GM20000 (cell line): ENCODE measurements at regions not wholly inside any gene's neighbourhood (a gene's known extent, or its start where the extent isn't known, plus 50 kb on each side); places are given as distances from the start of the nearest gene placed in this dataset.

Experiments used
- DNase-seq: peaks from one replicate; pipeline ENCODE4 v3.0.0; 2012; ENCODE audit warnings: low spot score
- TF ChIP-seq, protein P1 (sequence below): IDR thresholded peaks from 2 replicates; pipeline ENCODE4 v1.5.1; 2012; ENCODE audit warnings: mild to moderate bottlenecking, control low read depth; ENCODE audit errors: extremely low read depth, missing control alignments

DNA sequence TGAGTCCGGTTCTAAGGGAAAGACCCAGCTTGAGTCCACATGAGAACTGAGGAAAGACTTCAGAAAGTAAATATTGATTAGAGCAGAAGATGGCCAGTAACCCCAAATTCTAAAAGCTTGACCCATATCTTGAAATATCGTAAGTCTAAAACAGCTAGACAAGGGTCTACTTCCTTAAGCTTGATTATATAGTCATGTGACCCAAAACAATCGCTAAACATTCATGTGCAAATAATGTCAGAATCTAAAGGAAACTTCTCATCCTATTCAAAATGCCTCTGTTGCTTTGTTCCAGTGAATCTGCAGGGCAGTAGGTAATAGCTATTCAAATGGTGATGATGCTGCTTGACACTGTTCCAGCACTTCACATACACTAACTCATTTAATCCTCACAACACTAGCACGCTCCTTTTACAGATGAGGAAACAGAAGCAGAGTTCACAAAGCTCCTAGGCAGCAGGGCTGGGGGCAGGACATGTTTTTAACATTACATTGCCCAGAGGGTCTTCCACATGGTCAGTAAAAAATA, 52.6 kb downstream of the TCF20 start:
- DNase-seq = no peak
- TF ChIP-seq, protein P1, sequence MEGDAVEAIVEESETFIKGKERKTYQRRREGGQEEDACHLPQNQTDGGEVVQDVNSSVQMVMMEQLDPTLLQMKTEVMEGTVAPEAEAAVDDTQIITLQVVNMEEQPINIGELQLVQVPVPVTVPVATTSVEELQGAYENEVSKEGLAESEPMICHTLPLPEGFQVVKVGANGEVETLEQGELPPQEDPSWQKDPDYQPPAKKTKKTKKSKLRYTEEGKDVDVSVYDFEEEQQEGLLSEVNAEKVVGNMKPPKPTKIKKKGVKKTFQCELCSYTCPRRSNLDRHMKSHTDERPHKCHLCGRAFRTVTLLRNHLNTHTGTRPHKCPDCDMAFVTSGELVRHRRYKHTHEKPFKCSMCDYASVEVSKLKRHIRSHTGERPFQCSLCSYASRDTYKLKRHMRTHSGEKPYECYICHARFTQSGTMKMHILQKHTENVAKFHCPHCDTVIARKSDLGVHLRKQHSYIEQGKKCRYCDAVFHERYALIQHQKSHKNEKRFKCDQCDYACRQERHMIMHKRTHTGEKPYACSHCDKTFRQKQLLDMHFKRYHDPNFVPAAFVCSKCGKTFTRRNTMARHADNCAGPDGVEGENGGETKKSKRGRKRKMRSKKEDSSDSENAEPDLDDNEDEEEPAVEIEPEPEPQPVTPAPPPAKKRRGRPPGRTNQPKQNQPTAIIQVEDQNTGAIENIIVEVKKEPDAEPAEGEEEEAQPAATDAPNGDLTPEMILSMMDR = no peak

DNA sequence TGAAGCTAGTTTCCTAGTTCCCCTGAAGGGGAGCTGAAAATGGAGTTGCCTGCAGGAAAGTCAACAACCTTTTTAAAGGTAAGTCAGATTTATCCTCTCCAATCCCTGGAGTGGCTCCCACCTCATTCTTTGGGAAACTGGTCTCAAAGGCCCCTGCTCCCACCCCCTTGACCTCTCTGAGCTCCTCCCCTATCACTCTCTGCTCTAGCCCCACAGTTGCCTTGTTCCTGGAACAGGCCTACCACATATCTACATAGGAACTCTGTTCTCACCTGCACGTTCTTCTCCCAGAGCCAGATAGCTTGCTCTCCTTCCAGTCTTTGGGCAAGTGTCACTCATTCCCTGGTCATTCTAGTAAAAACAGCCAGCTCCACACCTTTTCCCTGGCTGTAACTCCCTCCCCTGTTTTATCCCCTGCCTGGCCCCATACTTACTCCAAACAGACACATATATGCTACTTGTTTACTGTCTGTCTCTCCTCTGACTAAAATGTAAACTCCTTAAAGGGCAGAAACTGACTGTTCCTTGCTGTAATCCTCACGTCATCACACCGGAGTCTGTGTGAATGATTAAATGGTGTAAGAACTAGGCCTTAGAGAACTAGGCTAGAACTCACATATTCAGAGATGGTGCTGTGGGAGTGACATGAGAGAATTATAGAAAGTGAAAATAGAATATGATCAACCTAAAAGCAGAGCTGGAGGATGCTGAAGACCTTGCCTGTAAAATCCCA, 53.3 kb downstream of the TCF20 start:
- DNase-seq = peak; percentile 49

DNA sequence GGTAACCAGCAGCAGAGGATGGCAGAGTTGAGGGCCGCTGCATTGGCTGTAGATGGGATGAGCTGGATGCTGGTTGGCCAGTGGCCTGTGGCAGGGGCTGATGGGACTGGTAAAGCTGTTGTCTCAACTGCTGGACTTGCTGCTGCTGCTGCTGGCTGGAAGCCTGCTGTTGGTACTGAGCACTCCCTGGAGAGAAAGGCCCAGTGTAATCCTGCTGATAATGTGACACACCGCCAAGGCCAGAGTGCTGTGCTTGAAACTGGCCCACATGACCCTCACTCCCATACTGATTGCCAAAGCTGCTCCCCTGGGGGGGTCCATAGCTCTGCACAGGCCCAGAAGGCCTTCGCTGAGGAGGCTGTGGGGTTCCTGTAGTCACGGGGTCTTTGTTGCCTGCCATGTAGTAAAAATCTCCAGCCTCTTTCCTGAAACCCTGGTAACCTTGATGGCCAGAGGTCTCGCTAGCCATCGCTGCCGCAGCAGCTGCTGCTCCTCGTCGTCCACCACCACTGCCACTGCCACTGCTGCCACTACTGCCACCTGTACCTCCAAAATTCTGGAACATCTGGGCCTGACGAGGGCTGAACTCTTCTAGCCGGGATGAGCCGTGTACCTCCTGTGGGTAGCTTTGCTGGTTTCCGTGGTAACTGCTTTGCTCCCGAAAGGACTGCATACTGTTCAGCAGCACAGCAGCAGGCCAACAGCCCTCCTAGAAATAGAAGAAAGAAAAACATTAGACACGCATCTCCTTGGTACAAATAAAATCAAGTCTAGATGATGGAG, 55.6 kb downstream of the TCF20 start:
- TF ChIP-seq, protein P1 = no peak
- DNase-seq = no peak

More for the DNA sequence above, 53.3 kb downstream of the TCF20 start:
- TF ChIP-seq, protein P1 = no peak

DNA sequence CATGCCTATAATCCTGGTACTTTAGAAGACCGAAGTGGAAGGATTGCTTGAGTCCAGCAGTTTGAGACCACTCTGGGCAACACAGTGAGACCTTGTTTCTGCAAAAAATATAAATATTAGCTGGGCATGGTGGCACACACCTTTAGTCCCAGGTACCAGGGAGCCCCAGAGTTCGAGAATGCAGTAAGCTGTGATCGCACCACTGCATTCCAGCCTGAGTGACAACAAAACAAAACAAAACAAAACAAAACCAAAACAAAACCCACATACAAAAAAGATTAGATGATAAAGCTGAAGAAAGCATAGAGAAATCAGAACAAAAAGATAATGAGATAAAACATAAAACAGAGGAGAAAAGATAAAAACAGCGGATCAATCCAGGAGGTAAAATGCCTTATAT, 62.1 kb downstream of the TCF20 start:
- TF ChIP-seq, protein P1 = no peak
- no peak for DNase-seq

DNA sequence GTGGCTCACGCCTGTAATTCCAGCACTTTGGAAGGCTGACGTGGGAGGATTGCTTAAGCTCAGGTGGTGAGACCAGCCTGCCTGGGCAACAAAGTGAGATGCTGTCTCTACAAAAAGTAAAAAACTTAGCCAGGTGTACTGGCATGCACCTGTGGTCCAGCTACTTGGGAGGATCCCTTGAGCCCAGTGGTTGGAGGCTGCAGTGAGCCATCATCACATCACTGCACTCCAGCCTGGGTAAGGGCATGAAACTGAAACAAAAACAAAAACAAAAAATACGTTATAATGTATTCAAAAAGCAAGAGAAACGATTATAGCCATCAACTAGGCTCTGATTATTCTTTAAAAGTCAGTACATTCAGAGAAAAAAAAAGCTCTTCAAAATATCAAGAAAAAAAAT, 62.5 kb downstream of the TCF20 start:
- DNase-seq = no peak
- TF ChIP-seq, protein P1 = no peak

DNA sequence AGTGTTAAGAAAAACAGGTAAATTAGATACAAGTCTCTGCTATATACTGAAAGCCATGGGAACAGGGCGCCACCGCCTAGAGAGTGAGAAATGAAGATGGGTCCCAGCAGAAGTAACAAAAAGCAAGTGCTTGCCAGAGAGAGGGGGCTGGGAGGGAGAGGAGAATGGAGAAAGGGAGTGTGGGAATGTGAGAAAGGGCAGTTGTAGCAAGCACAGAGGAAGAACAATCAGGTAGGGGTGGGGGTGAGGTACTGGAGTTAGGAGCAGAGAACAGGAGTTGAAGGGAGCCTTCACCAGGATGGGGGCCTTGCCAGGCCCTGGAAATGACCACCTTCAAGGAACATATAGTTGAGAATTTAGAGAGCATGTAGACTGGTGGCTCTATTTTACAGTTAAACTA, 66.8 kb downstream of the TCF20 start:
- no peak for DNase-seq
- TF ChIP-seq, protein P1 = no peak

DNA sequence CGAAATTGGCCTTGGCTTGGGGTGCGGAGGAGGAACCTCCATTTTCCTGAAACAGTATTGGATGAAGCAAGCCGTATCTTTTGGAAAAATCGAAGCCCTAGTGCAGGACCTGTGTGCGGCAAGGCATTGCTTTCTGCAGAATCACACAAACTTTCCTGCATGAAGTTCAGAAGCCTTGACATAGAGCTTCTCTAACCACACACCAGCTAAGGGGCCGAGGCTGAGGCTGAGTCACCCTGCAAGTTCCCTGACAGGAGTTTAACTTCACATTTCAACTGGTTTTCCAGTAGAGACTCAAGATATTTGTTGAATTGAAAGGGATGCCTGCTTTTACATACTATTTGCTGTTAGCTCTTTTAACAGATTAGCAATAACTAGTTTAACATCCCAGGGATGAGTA, 67.8 kb downstream of the TCF20 start:
- no peak for DNase-seq
- TF ChIP-seq, protein P1 = no peak
